GM23248 (cell line): ENCODE measurements at regions not wholly inside any gene's neighbourhood (a gene's known extent, or its start where the extent isn't known, plus 50 kb on each side); places are given as distances from the start of the nearest gene placed in this dataset.

ENCODE experiments used
- EZH2 ChIP-seq: fragments of 200-600 bp; sonication (generic); IDR thresholded peaks from 2 replicates; pipeline ENCODE4 v1.6.1; 2018; ENCODE audit warnings: antibody characterized with exemption, mild to moderate bottlenecking; ENCODE audit not compliant: insufficient read depth, poor library complexity, severe bottlenecking
- EZH2phosphoT487 ChIP-seq: fragments of 200-600 bp; sonication (generic); IDR thresholded peaks from 2 replicates; pipeline ENCODE4 v1.6.1; 2018; ENCODE audit warnings: antibody characterized with exemption, moderate library complexity, mild to moderate bottlenecking, low read depth; ENCODE audit not compliant: insufficient read depth

DNA sequence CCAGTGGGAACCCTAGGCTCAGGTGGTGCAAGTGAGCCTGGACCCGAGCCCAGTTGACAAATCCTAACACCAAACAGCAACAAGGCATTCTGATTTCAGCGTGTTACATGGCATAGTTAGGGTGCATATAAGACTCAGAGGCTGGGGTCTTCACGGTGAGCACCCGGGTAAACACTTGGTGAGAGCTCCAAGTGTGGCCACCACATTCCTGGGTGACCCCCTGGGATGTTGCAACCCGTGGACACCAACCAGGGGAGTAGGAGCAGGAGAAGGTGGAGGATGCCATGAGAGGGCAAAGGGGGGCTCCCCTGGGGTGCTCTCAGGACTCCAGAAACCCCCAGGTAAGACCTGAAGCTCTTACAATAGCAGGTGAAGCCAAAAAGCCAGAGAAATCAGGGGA, 69.9 kb upstream of the CDH5 start:
- no peak for TF ChIP-seq EZH2
- no peak for TF ChIP-seq EZH2phosphoT487
